ENCODE measurements at regions not wholly inside any gene's neighbourhood (a gene's known extent, or its start where the extent isn't known, plus 50 kb on each side); places are given as distances from the start of the nearest gene placed in this dataset.

DNA sequence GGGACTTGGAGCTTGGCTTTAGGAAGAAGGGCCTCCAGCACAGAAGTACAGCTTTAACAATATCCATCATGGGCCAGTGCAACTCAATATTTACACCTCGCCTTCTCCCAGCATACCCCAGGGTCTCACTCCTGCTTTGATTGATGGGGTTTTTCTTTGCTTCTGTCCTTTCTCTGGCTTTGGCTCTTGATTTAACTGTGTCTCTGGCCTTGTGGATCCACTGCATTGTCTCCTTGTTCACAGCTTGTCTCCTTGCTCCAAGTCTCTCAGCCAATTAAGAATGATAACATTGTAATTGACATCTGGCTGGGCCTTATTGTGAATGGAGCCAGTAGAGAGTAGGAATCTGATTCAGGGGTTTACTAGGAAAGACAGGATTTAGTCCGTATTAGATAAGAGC lies 1019.5 kb downstream of the TMEM182 start:
- no peak for TF ChIP-seq POLR2A (IDR thresholded peaks at IDR 0.05)
- TF ChIP-seq, protein P1, sequence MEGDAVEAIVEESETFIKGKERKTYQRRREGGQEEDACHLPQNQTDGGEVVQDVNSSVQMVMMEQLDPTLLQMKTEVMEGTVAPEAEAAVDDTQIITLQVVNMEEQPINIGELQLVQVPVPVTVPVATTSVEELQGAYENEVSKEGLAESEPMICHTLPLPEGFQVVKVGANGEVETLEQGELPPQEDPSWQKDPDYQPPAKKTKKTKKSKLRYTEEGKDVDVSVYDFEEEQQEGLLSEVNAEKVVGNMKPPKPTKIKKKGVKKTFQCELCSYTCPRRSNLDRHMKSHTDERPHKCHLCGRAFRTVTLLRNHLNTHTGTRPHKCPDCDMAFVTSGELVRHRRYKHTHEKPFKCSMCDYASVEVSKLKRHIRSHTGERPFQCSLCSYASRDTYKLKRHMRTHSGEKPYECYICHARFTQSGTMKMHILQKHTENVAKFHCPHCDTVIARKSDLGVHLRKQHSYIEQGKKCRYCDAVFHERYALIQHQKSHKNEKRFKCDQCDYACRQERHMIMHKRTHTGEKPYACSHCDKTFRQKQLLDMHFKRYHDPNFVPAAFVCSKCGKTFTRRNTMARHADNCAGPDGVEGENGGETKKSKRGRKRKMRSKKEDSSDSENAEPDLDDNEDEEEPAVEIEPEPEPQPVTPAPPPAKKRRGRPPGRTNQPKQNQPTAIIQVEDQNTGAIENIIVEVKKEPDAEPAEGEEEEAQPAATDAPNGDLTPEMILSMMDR (IDR thresholded peaks at IDR 0.05): no peak

All from uterus (tissue), 2 donors.